GM23338 (cell line): ENCODE measurements at regions not wholly inside any gene's neighbourhood (a gene's known extent, or its start where the extent isn't known, plus 50 kb on each side); places are given as distances from the start of the nearest gene placed in this dataset.

ENCODE experiments used
- CTCF ChIP-seq, 2 experiments: fragments of 200-600 bp in 1 of 2; sonication (generic) in 1 of 2; conservative IDR thresholded peaks; 2 replicates each; pipeline versions ENCODE4 v1.5.1 to v1.6.1; 2016 to 2017; ENCODE audit warnings: antibody characterized with exemption in 2 of 2, low read depth in 2 of 2, mild to moderate bottlenecking in 2 of 2, moderate library complexity in 1 of 2
- ETS1 ChIP-seq: IDR thresholded peaks from 2 replicates; pipeline ENCODE4 v1.6.1; 2016; ENCODE audit warnings: antibody characterized with exemption
- EZH2 ChIP-seq: fragments of 200-600 bp; sonication (generic); IDR thresholded peaks from one replicate; pipeline ENCODE4 v1.8.0; 2017; ENCODE audit warnings: antibody characterized with exemption, mild to moderate bottlenecking, low read depth; ENCODE audit not compliant: unreplicated experiment
- JUNB ChIP-seq: IDR thresholded peaks from one replicate; pipeline ENCODE4 v1.6.1; 2016; ENCODE audit warnings: antibody characterized with exemption; ENCODE audit not compliant: unreplicated experiment
- POLR2AphosphoS5 ChIP-seq: IDR thresholded peaks from 2 replicates; pipeline ENCODE4 v1.6.1; 2016; ENCODE audit warnings: antibody characterized with exemption, low read depth
- REST ChIP-seq: IDR thresholded peaks from one replicate; pipeline ENCODE4 v1.6.1; 2018; ENCODE audit warnings: antibody characterized with exemption; ENCODE audit not compliant: unreplicated experiment
- ZNF331 ChIP-seq: fragments of 250-450 bp; sonication (Bioruptor Pico); IDR thresholded peaks from 2 replicates; pipeline ENCODE4 v1.5.0; 2020; ENCODE audit warnings: low read depth, mild to moderate bottlenecking, moderate library complexity

GRCh38 chr4:4935974-4936373, 76.5 kb downstream of the MSX1 start:
- TF ChIP-seq POLR2AphosphoS5 (no peak), REST (no peak), CTCF (conservative IDR thresholded peaks at IDR 0.05; ENCODE audit: low read depth in 2 of 2) (no peak), EZH2 (no peak), ZNF331 (no peak), JUNB (no peak), ETS1 (no peak)
